ENCODE measurements at regions not wholly inside any gene's neighbourhood (a gene's known extent, or its start where the extent isn't known, plus 50 kb on each side); places are given as distances from the start of the nearest gene placed in this dataset.

DNA sequence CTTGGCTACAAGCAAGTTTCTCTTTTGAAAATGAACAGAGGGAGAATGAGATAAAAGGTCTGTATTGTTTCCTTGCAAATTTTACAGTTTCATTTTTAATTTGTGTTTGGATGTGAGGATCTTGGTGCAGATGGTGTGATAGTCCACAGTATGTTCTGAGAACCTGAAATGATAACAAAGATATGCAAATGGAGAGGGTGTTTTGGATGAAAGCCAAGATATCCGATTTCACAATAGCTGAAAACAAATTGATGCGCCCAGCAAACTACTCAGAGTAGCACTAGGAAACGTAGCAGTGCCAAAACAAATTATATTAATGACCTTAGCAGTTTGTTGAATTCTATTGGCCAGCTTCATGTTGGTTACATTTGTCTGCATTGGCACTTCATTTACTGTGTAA is 683.5 kb downstream of the TMEM182 start:
- Histone ChIP-seq H3K9ac (no peak overlapping the region), H3K27me3 (ENCODE audit: insufficient read depth, low read depth) (no peaks in the 10 kb centered on the region), H2AFZ (ENCODE audit: low read depth) (no peak overlapping the region), H3K79me2 (ENCODE audit: insufficient read depth, low read depth) (no peaks in the 10 kb centered on the region), H3K4me2 (peak overlapping the region; percentile 60), H4K20me1 (ENCODE audit: insufficient read depth) (no peaks in the 10 kb centered on the region), H3K27ac (no peak overlapping the region), H3K4me1 (ENCODE audit: low read depth, poor library complexity, severe bottlenecking) (peaks cover 20% of the 10 kb centered on the region), H3K36me3 (ENCODE audit: insufficient read depth) (no peaks in the 10 kb centered on the region), H3K4me3 (IDR thresholded peaks at IDR 0.05; ENCODE audit: insufficient read depth, low read depth, low read length) (no peak overlapping the region)
- TF ChIP-seq CTCF (conservative IDR thresholded peaks at IDR 0.05; ENCODE audit: low read depth, low read length), result no peak

GRCh38 chr2:103448495-103448894 is 686.7 kb downstream of the TMEM182 start:
- Histone ChIP-seq H3K4me3 (IDR thresholded peaks at IDR 0.05; ENCODE audit: insufficient read depth, low read depth, low read length) (no peak overlapping the region), H3K27me3 (ENCODE audit: insufficient read depth, low read depth) (no peaks in the 10 kb centered on the region), H3K36me3 (ENCODE audit: insufficient read depth) (no peaks in the 10 kb centered on the region), H3K27ac (no peak overlapping the region), H2AFZ (ENCODE audit: low read depth) (no peak overlapping the region), H3K79me2 (ENCODE audit: insufficient read depth, low read depth) (no peaks in the 10 kb centered on the region), H4K20me1 (ENCODE audit: insufficient read depth) (no peaks in the 10 kb centered on the region), H3K9ac (no peak overlapping the region), H3K4me2 (no peak overlapping the region), H3K4me1 (ENCODE audit: low read depth, poor library complexity, severe bottlenecking) (peaks cover 20% of the 10 kb centered on the region)
- no peak for TF ChIP-seq CTCF (conservative IDR thresholded peaks at IDR 0.05; ENCODE audit: low read depth, low read length)

- Histone ChIP-seq H3K79me2 (ENCODE audit: insufficient read depth, low read depth) (no peaks in the 10 kb centered on the region), H3K27me3 (ENCODE audit: insufficient read depth, low read depth) (no peaks in the 10 kb centered on the region), H3K9ac (no peak overlapping the region), H3K36me3 (ENCODE audit: insufficient read depth) (no peaks in the 10 kb centered on the region), H4K20me1 (ENCODE audit: insufficient read depth) (no peaks in the 10 kb centered on the region), H2AFZ (ENCODE audit: low read depth) (no peak overlapping the region), H3K27ac (no peak overlapping the region), H3K4me2 (no peak overlapping the region), H3K4me1 (ENCODE audit: low read depth, poor library complexity, severe bottlenecking) (peaks cover 2% of the 10 kb centered on the region), H3K4me3 (IDR thresholded peaks at IDR 0.05; ENCODE audit: insufficient read depth, low read depth, low read length) (no peak overlapping the region)
- no peak for TF ChIP-seq CTCF (conservative IDR thresholded peaks at IDR 0.05; ENCODE audit: low read depth, low read length)
Observed at GRCh38 chr2:103451283-103451682, 689.5 kb downstream of the TMEM182 start.

DNA sequence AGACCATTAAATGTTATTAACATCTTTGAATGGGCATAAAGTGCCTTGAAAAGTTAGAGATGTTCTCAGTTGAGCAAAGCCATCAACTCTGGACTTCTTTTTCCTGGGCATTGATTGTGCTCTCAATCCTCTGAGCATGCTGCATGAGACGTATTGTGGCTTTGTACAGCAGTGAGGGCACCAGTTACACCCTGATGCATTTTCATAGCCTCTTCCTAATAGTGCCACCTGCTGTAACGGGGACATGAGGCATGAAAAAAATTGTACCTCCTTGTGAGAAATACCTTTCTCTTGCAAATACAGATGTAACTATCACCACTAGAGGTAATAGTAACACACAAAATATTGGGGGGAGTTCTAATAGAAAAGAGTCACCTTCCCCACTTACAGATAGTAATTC is 697.5 kb downstream of the TMEM182 start:
- no peaks in the 10 kb centered on the region for H3K36me3 ChIP-seq (ENCODE audit: insufficient read depth)
- H3K9ac ChIP-seq, result no peak overlapping the region
- H3K27me3 ChIP-seq (ENCODE audit: insufficient read depth, low read depth), result no peaks in the 10 kb centered on the region
- TF ChIP-seq CTCF (conservative IDR thresholded peaks at IDR 0.05; ENCODE audit: low read depth, low read length), result no peak
- H3K4me3 ChIP-seq (IDR thresholded peaks at IDR 0.05; ENCODE audit: insufficient read depth, low read depth, low read length), result no peak overlapping the region
- H3K79me2 ChIP-seq (ENCODE audit: insufficient read depth, low read depth), result no peaks in the 10 kb centered on the region
- no peak overlapping the region for H3K4me2 ChIP-seq
- no peak overlapping the region for H2AFZ ChIP-seq (ENCODE audit: low read depth)
- H3K27ac ChIP-seq, result no peak overlapping the region
- H3K4me1 ChIP-seq (ENCODE audit: low read depth, poor library complexity, severe bottlenecking), result no peaks in the 10 kb centered on the region
- H4K20me1 ChIP-seq (ENCODE audit: insufficient read depth), result no peaks in the 10 kb centered on the region

- H3K4me1 ChIP-seq (ENCODE audit: low read depth, poor library complexity, severe bottlenecking), result no peaks in the 10 kb centered on the region
- H3K4me3 ChIP-seq (IDR thresholded peaks at IDR 0.05; ENCODE audit: insufficient read depth, low read depth, low read length), result no peak overlapping the region
- no peak overlapping the region for H3K27ac ChIP-seq
- no peaks in the 10 kb centered on the region for H3K27me3 ChIP-seq (ENCODE audit: insufficient read depth, low read depth)
- H2AFZ ChIP-seq (ENCODE audit: low read depth), result no peak overlapping the region
- no peaks in the 10 kb centered on the region for H3K36me3 ChIP-seq (ENCODE audit: insufficient read depth)
- no peak overlapping the region for H3K9ac ChIP-seq
- TF ChIP-seq CTCF (conservative IDR thresholded peaks at IDR 0.05; ENCODE audit: low read depth, low read length), result no peak
- H4K20me1 ChIP-seq (ENCODE audit: insufficient read depth), result no peaks in the 10 kb centered on the region
- H3K4me2 ChIP-seq, result no peak overlapping the region
- no peaks in the 10 kb centered on the region for H3K79me2 ChIP-seq (ENCODE audit: insufficient read depth, low read depth)
Observed at GRCh38 chr2:103462101-103462500, 700.3 kb downstream of the TMEM182 start.
